ENCODE measurements at regions not wholly inside any gene's neighbourhood (a gene's known extent, or its start where the extent isn't known, plus 50 kb on each side); places are given as distances from the start of the nearest gene placed in this dataset.

GRCh38 chr6:113047148-113047547 lies 700.0 kb downstream of the RFPL4B start:
- H3K4me3 Mint-ChIP-seq, result no peak overlapping the region
- H3K4me2 ChIP-seq, result no peak overlapping the region
- no peaks in the 10 kb centered on the region for H3K36me3 ChIP-seq (ENCODE audit: insufficient read depth)
- H2AFZ ChIP-seq, result no peak overlapping the region
- no peaks in the 10 kb centered on the region for H3K36me3 Mint-ChIP-seq (ENCODE audit: low read depth)
- no peaks in the 10 kb centered on the region for H3K27me3 ChIP-seq (ENCODE audit: insufficient read depth)
- no peak overlapping the region for H3K4me3 ChIP-seq
- no peaks in the 10 kb centered on the region for H4K20me1 ChIP-seq (replicated peaks; ENCODE audit: insufficient read depth)
- no peaks in the 10 kb centered on the region; the same call in 2 of the 3 replicates for H3K9me3 Mint-ChIP-seq
- peaks cover 17% of the 10 kb centered on the region for H3K4me1 Mint-ChIP-seq
- no peak for TF ChIP-seq POLR2AphosphoS5 (IDR thresholded peaks at IDR 0.05; ENCODE audit: low read depth)
- TF ChIP-seq EZH2phosphoT487 (IDR thresholded peaks at IDR 0.05; ENCODE audit: unreplicated experiment), result no peak
- no peak for TF ChIP-seq CTCF (conservative IDR thresholded peaks at IDR 0.05; ENCODE audit: low read depth in 2 of 2)
- no peak for TF ChIP-seq NANOG (IDR thresholded peaks at IDR 0.05; ENCODE audit: borderline replicate concordance)
- TF ChIP-seq ETS1 (IDR thresholded peaks at IDR 0.05), result no peak
- TF ChIP-seq JUNB (IDR thresholded peaks at IDR 0.05; ENCODE audit: unreplicated experiment), result no peak
- TF ChIP-seq CREB1 (CRISPR knock-in tag; IDR thresholded peaks at IDR 0.05; ENCODE audit: low read depth), result no peak
- TF ChIP-seq ZNF114 (CRISPR knock-in tag; IDR thresholded peaks at IDR 0.05), result no peak
- no peak for TF ChIP-seq EZH2 (IDR thresholded peaks at IDR 0.05; ENCODE audit: low read depth, unreplicated experiment)
- no peak for TF ChIP-seq ZNF331 (CRISPR knock-in tag; IDR thresholded peaks at IDR 0.05; ENCODE audit: low read depth)
- TF ChIP-seq STAT1 (IDR thresholded peaks at IDR 0.05; ENCODE audit: unreplicated experiment), result no peak
- no peak for TF ChIP-seq ZNF462 (CRISPR knock-in tag; IDR thresholded peaks at IDR 0.05)
- no peak for TF ChIP-seq REST (IDR thresholded peaks at IDR 0.05; ENCODE audit: unreplicated experiment)
- H3K9me2 ChIP-seq (ENCODE audit: insufficient read depth), result 0 out of 2 replicates have a peak, but pooled peaks cover 3% of the 10 kb centered on the region
- H3K27ac Mint-ChIP-seq, result no peak overlapping the region
- H3K4me1 ChIP-seq (ENCODE audit: insufficient read depth), result peaks cover 13% of the 10 kb centered on the region; the same call in 1 of the 2 replicates
- no peaks in the 10 kb centered on the region for H3F3A ChIP-seq (replicated peaks; ENCODE audit: low read depth)
- ATAC-seq, result no peak
- H3K79me2 ChIP-seq (replicated peaks; ENCODE audit: insufficient read depth), result no peaks in the 10 kb centered on the region
- H3K27ac ChIP-seq (ENCODE audit: low read depth), result no peak overlapping the region
- peaks cover 3% of the 10 kb centered on the region for H3K27me3 Mint-ChIP-seq (ENCODE audit: insufficient read depth, low read depth, poor library complexity)
- DNase-seq (ENCODE audit: low spot score), result no peak
